Stimulated activated effector memory CD8-positive, alpha-beta T cell treated with anti-CD3 and anti-CD28 coated beads, Interleukin-12 subunit alpha, Interleukin-12 subunit beta, amount 100 ng/mL, for 72 hours (primary cell): ENCODE measurements at regions not wholly inside any gene's neighbourhood (a gene's known extent, or its start where the extent isn't known, plus 50 kb on each side); places are given as distances from the start of the nearest gene placed in this dataset.
A peak's percentile ranks its signal among the peaks of the same experiment; 100 is the strongest.

Experiments
- ATAC-seq: fragments of 150-1000 bp; cut with Tn5 transposase; 2 replicates; pipeline ENCODE4 v1.10.0; 2021
- DNase-seq, 2 donors: peaks; one replicate each; pipeline ENCODE4 v3.0.0; 2021 to 2022; ENCODE audit warnings: low spot score in 2 of 2
- H3K27ac Mint-ChIP-seq: one replicate; pipeline ENCODE4 v1.8.0; 2022; ENCODE audit warnings: mild to moderate bottlenecking, mixed read lengths
- H3K36me3 Mint-ChIP-seq: one replicate; pipeline ENCODE4 v1.8.0; 2022; ENCODE audit warnings: mild to moderate bottlenecking, mixed read lengths
- H3K4me1 Mint-ChIP-seq: one replicate; pipeline ENCODE4 v1.8.0; 2022; ENCODE audit warnings: mixed read lengths
- H3K4me3 Mint-ChIP-seq: one replicate; pipeline ENCODE4 v1.8.0; 2022; ENCODE audit warnings: mild to moderate bottlenecking, mixed read lengths
- H3K9me3 Mint-ChIP-seq: one replicate; pipeline ENCODE4 v1.8.0; 2022; ENCODE audit warnings: mixed read lengths

DNA sequence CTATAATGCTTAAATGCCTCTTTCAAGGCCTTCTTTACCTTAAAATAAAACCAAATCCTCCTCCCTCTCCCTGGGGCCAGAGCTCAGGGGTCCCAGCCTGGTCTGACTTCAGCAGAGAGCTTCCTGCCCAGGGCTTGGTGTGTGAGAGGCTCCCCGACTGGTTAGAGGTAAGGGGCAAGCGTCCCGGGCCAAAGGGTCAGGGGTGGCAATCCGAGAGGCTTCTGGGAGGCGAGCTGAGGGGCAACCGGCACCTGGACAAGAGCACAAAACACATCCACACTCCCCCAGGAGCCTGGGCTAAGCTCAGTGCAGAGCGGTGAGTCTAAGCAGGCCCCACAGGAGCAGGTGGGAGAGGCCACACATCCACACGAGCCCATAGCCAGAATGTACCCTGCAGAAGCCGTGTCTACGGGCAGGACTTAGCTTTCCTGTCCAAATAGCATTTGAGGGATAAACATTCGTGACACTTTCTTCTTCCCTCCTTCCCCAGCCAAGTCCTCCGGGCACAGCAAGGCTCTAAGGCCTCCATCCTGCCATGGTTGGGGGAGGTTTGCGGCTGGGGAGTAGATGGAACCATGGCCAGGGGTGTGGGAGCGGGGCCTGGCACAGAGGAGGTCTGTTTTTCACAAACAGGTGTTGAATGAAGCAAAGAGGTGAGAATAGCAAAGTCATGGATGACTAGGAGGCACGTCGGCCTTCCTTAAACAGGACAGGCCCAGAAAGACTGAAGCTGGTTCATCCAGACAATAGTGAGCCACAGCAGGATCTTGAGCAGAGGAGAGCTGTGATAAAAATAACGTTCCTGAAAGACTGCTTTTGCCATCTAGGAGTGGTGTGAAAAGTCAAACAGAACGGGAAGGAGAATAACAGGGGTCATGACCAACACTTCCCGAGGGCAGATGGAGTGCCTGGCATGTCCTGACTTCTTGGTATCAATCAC lies 98.7 kb upstream of the IQSEC1 start:
- DNase-seq (no peak), ATAC-seq (no peak)
- Mint-ChIP-seq H3K4me3 (no peak overlapping the region), H3K36me3 (no peaks in the 10 kb centered on the region), H3K27ac (no peak overlapping the region), H3K9me3 (no peaks in the 10 kb centered on the region), H3K4me1 (peaks cover 7% of the 10 kb centered on the region)

DNA sequence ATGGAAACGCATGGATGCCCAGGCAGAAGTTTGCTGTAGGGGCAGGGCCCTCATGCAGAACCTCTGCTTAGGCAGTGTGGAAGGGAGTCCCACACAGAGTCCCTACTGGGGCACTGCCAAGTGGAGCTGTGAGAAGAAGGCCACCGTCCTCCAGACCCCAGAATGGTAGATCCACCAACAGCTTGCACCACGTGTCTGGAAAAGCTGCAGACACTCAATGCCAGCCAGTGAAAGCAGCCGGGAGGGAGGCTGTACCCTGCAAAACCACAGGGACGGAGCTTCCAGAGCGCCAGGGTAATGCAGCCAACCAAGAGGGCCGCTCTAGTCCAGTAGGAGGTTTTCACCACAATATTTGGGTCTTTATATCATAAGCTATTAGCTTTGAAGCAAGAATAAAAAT lies 97.1 kb upstream of the IQSEC1 start:
- no peak for DNase-seq

DNA sequence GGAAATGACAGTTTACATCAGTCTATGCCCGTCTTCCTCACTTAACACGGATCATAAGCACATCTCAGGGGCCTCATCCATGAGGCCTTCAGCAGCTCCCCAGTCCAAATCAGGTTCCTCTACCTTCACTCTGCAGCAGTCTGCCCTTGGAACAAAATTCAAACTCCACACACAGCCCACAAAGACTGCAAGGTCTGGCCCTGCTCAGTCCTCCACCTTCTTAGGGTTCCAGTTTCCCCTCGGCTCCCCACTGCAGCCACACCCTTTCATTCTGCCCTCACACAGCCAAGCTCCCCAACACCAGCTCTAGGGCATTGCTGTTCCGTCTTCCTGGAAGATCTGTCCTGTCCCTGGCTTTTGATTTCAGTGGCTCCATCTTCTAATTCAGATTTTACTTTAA lies 95.2 kb upstream of the IQSEC1 start:
- H3K27ac Mint-ChIP-seq, result no peak overlapping the region
- ATAC-seq (no peak), DNase-seq (no peak)
- H3K9me3 Mint-ChIP-seq, result no peaks in the 10 kb centered on the region
- H3K36me3 Mint-ChIP-seq, result no peaks in the 10 kb centered on the region
- peaks cover 2% of the 10 kb centered on the region for H3K4me1 Mint-ChIP-seq
- no peak overlapping the region for H3K4me3 Mint-ChIP-seq

More for the DNA sequence above, 97.1 kb upstream of the IQSEC1 start:
- no peak for ATAC-seq
- no peaks in the 10 kb centered on the region for H3K36me3 Mint-ChIP-seq
- H3K9me3 Mint-ChIP-seq, result no peaks in the 10 kb centered on the region
- H3K27ac Mint-ChIP-seq, result no peak overlapping the region
- peaks cover 7% of the 10 kb centered on the region for H3K4me1 Mint-ChIP-seq
- H3K4me3 Mint-ChIP-seq, result no peak overlapping the region

DNA sequence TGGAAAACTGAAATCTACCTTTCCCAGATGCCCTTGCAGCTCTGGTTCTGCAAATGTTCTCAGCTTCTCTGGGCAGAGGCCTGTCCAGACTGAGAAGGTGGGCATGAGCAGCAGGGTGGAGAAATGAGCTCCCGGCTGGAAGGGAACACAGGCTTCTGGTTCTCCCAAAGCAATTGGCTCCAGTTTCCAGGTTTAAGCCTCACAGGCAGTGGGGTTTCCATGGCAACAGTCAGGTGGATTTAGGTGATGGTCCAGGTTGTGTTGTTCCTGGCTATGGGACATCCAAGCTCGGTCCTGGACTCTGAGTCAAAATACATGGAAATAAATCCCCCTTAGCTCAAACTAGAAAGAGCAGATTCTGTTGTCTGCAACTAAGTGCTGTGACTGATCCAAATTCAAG lies 94.6 kb upstream of the IQSEC1 start:
- Mint-ChIP-seq H3K4me1 (peaks cover 7% of the 10 kb centered on the region), H3K4me3 (no peak overlapping the region), H3K9me3 (no peaks in the 10 kb centered on the region), H3K36me3 (no peaks in the 10 kb centered on the region), H3K27ac (no peak overlapping the region)
- DNase-seq, result no peak
- no peak for ATAC-seq

DNA sequence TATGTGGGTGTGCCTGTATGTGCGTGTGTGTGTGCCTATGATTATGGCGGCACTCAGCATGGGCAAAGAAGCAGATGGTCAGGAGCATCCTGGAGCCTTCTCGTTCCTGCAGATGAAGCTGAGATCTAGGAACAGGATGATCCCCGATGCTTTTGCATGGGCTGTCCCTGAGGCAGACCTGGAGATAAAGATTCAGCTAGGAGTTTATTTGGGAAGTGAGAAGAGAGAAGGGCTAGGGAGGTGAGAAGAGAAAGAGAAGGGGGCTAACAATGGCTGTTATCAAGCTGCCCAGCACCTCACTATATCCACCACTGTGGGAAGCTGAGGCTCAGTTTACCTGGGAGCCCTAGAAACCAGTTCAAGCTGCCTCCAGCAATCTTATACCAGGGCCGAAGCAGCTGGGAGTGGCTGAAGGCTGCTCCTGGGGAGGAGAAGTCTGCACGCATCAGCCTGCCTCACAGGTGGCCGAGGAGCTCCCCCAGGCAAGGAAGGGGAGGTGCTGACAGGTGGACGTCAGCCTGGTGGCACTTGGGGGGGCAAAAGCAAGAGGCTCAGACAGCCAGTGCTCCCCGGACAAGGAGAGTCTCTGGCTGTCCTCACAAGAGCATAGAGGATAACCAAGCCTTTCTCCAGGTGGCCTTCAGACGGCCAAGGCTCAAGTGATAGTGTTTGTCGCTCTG lies 94.0 kb upstream of the IQSEC1 start:
- H3K36me3 Mint-ChIP-seq, result no peaks in the 10 kb centered on the region
- H3K27ac Mint-ChIP-seq, result no peak overlapping the region
- ATAC-seq (no peak), DNase-seq (no peak)
- peaks cover 10% of the 10 kb centered on the region for H3K4me1 Mint-ChIP-seq
- no peak overlapping the region for H3K4me3 Mint-ChIP-seq
- no peaks in the 10 kb centered on the region for H3K9me3 Mint-ChIP-seq

DNA sequence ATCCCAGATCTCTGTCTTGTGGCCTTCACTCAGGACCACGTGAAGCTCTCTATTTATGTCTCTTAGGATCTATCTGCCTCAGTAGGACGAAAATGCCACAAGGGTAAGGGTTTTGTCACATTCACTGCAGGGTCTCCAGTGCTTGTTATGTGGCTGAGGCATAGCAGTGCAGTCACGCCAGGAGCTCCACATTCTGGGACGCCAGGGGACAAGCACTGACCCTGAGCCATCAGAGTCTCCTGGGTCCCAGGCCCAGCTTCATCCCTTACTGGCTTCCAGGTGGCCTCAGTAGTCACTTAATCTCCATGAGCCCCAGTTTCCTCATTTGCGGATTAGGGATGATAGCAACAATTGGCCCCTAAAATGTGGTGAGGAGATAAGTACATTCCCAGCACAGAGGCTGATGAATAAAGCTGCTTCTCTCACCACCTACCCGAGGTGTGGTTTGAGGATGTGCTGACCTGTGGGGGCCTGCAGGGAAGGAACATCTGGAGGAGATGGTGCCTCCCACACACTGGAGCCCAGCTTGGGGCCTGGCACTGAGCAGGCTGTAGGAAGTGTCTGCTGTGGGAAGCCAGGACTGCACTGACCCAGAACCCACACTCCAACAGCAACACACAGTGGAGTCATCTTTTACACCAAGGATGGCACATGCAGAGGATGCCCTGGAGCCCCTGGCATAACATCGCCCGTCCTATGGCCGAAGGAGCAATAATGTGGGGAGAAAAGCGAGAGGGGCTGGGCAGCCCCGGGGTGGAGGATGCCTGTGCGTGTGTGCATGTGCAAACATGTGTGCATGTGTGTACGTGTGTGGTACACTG lies 93.2 kb upstream of the IQSEC1 start:
- H3K36me3 Mint-ChIP-seq, result no peaks in the 10 kb centered on the region
- no peaks in the 10 kb centered on the region for H3K9me3 Mint-ChIP-seq
- DNase-seq (no peak), ATAC-seq (peak; percentile 19)
- H3K4me3 Mint-ChIP-seq, result no peak overlapping the region
- peaks cover 10% of the 10 kb centered on the region for H3K4me1 Mint-ChIP-seq
- H3K27ac Mint-ChIP-seq, result no peak overlapping the region

DNA sequence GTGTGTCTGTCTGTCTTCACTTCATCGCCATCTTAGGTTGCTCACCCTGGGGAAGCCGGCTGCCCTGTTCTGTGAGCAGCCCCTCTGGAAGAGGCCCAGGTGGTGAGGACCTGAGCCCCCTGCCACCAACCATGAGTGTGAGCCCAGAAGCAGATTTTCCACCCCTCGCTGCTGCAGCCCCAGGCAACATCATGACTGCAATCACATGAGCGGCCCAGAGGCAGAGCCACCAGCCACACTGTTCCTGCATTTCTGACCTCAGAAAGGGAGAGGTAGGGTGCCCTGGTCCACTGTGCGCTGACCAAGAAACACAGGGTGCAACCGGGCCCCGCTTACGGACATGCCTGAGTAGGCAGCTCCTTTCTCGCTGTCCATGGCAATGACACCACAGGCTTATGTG lies 92.3 kb upstream of the IQSEC1 start:
- ATAC-seq (no peak), DNase-seq (no peak)
- Mint-ChIP-seq H3K27ac (no peak overlapping the region), H3K4me1 (peaks cover 14% of the 10 kb centered on the region), H3K4me3 (no peak overlapping the region), H3K9me3 (no peaks in the 10 kb centered on the region), H3K36me3 (no peaks in the 10 kb centered on the region)

DNA sequence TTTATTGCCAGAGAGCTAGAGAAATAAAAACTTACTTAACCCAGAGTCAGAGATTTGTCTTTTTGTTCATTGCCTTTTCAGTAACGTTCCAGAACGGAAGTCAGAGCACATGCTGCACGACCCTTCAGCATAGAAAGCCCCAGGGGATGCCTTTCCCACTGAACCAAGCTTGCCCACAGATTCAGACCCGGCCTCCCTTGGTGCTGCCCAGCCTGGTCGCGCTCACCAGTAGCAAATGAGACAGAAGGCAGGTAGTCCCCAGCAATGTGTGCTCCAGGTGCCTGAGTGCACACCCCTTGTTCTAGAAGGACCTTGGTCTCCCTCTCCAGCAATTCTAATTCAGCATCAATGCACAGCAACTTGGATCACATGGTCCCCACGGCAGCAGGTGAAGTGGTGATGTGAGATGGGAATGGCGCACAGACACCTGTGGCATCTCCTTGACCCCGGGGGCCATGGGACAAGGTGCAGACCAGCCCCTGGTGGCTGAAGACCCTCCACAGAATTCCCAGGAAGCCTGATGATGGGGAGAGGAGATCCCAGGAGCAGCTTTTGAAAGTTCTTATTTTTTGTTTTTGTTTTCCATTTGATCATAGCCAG lies 91.8 kb upstream of the IQSEC1 start:
- no peak for ATAC-seq
- DNase-seq, result no peak
- no peaks in the 10 kb centered on the region for H3K36me3 Mint-ChIP-seq

DNA sequence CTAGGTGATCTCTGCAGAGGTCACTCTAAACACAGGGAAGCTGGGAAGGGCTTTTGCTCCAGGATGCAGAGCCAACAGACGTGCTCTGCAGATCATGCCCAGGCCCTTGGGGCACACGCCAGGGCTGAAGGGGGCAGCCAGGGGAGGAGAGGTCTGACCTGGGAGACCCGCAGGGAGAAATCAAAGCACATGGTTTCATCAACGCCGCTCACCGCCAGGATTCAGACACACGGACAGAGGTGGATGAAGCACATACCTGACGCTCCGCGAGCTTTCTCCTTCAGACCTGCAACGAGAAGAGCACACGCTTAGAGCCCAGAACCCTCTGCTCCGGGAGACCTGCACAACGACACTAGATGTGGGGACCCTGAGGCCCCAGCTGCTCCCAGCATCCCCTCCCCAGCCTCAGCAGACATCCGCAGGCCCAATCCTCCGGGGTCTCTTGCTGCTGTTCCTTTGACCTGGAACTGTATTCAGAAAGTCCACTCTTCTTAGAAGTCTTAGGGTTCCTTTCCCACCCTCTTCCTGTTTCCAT lies 90.7 kb upstream of the IQSEC1 start:
- Mint-ChIP-seq H3K36me3 (no peaks in the 10 kb centered on the region), H3K27ac (no peak overlapping the region), H3K4me3 (no peak overlapping the region), H3K9me3 (no peaks in the 10 kb centered on the region), H3K4me1 (peaks cover 14% of the 10 kb centered on the region)
- no peak for ATAC-seq
- DNase-seq, result no peak

More for the DNA sequence above, 91.8 kb upstream of the IQSEC1 start:
- no peaks in the 10 kb centered on the region for H3K9me3 Mint-ChIP-seq
- H3K4me3 Mint-ChIP-seq, result no peak overlapping the region
- no peak overlapping the region for H3K27ac Mint-ChIP-seq
- H3K4me1 Mint-ChIP-seq, result peaks cover 14% of the 10 kb centered on the region

DNA sequence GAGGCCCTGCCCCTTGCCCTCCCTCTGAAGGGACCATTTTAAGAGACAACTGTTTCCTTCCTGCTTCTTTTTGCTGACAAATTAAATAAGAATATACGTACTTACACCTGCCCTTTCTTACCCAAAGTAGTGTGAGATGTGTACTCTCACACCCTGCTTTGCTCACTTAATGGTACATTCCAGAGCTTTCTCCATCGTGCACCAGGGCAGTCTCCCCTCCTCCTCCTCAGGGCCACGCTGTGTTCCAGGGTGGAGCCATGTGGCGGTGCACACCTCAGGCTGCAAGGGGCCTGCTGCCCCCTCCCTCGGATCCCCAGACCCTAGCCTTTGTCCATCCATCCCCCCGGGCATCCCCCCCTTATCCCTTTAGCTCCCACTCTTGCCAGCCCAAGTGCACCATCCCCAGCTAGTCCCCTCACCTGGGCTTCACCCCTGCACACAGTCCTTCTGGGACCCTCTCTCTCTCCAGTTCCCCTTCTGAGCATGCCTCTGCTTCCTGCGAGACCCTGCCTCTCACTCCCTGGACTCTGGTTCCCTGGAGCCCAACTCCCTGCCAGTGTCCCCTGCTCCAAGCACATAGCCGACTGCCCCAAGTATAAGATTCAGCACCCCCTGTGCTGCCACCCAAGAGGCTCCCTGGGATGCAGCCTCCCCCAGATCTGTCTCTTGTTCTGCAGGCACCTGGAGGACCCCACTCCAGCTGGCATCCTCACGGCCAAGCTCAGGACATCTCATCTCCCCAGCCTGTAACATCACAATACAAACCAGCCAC lies 89.5 kb upstream of the IQSEC1 start:
- no peaks in the 10 kb centered on the region for H3K9me3 Mint-ChIP-seq
- ATAC-seq (no peak), DNase-seq (no peak)

DNA sequence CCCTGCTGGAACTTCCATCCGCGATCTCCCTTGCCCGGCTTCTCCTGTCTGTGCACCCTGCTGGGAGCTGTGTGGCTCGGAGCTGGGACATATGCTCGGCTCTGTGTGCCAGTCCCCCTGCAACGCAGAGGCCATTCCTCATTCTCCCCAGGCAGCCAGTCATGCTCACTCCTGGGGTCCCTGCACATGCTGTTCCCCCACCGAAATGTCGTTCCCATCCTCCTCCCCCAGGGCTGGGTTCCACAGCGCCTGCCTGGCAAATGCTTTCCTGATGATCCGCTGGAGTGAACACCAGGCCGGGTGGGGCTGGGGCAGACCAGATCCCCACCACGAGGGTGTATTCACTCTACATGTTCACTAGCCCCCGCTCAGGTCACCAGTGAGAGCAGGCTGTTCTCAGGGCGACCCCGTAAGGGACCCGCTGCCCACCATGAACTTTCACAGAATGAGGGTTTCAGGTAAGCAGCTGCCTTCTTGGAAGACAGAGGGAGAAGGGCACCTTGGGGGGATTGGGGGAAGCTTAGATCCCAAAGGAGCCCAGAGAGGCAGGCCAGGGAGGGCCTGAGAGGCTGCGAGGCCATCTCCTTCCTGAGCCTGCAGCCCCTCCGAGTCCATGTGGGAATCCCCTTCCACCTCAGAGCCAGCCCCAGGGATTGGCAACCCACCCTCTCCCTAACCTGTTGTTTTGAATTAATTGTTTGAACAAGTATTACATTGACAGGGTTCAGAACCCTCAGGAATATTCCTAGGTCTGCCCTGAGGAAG lies 88.7 kb upstream of the IQSEC1 start:
- H3K4me1 Mint-ChIP-seq, result peaks cover 14% of the 10 kb centered on the region

More for the DNA sequence above, 89.5 kb upstream of the IQSEC1 start:
- Mint-ChIP-seq H3K4me3 (no peak overlapping the region), H3K36me3 (no peaks in the 10 kb centered on the region), H3K27ac (no peak overlapping the region), H3K4me1 (peaks cover 14% of the 10 kb centered on the region)

DNA sequence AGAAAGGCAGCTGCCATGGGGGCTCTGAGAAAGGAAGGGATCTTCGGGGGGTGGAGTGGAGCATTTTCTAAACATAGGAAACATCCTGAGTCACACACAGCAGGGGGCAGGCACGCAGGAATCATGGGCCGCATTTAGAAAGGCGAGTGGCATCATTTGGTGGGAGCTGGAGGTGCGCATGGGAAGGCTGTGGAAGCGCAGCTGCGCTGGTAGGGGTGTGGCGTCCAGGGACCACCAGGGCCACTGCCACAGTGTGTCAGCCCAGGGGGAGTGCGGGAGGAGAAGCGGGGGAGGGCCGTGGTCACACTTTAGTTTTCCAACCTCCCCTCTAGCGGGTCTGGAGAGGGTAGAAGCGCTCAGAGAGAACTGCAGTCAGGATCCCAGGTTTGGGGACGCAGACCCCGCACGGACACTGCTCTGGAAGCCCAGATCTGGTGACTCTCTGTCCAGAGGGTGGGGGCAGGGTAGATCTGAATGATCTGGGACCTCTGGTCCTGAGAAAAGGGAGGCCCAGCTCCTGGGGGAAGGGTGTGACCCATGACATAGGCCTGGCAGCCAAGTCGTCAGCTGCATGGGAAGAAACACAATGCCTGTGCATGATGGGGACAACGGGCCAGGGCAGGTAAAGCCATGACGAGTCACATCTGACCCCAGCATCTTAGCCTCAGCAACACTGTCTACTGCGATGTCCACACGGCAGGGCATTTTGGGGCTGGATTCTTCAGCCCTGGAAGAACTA lies 88.0 kb upstream of the IQSEC1 start:
- peak overlapping the region; percentile 16 for H3K27ac Mint-ChIP-seq
- H3K9me3 Mint-ChIP-seq, result peaks cover 6% of the 10 kb centered on the region
- ATAC-seq (no peak), DNase-seq (no peak)
- no peaks in the 10 kb centered on the region for H3K36me3 Mint-ChIP-seq
- H3K4me3 Mint-ChIP-seq, result no peak overlapping the region
- peaks cover 14% of the 10 kb centered on the region for H3K4me1 Mint-ChIP-seq

More for the DNA sequence above, 88.7 kb upstream of the IQSEC1 start:
- H3K27ac Mint-ChIP-seq, result no peak overlapping the region
- no peak overlapping the region for H3K4me3 Mint-ChIP-seq
- H3K9me3 Mint-ChIP-seq, result no peaks in the 10 kb centered on the region
- H3K36me3 Mint-ChIP-seq, result no peaks in the 10 kb centered on the region
- no peak for ATAC-seq
- DNase-seq, result no peak

DNA sequence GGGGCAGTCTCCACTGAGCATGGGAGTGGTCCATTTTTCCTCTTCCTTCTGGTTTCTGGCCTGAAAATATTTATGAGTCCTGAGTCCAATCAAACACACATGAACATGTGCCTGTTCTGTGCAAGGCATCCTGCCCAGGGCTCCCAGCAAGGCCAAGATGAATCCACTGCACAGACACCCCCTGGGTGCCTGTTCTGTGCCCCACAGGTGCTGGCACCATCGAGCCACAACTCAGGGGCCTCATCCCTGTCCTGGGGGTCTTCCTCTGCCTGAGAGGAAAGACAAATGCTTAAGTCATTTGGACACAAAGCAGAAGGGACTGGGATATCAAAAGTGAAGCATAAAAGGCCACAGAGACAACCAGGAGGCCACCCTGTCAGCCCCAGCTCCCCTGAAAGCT lies 87.4 kb upstream of the IQSEC1 start:
- H3K27ac Mint-ChIP-seq, result peak overlapping the region; percentile 16
- no peak overlapping the region for H3K4me3 Mint-ChIP-seq
- peaks cover 14% of the 10 kb centered on the region for H3K4me1 Mint-ChIP-seq
- H3K9me3 Mint-ChIP-seq, result peaks cover 7% of the 10 kb centered on the region
- no peak for DNase-seq
- H3K36me3 Mint-ChIP-seq, result no peaks in the 10 kb centered on the region
- no peak for ATAC-seq
